ENCODE measurements at regions not wholly inside any gene's neighbourhood (a gene's known extent, or its start where the extent isn't known, plus 50 kb on each side); places are given as distances from the start of the nearest gene placed in this dataset.

DNA sequence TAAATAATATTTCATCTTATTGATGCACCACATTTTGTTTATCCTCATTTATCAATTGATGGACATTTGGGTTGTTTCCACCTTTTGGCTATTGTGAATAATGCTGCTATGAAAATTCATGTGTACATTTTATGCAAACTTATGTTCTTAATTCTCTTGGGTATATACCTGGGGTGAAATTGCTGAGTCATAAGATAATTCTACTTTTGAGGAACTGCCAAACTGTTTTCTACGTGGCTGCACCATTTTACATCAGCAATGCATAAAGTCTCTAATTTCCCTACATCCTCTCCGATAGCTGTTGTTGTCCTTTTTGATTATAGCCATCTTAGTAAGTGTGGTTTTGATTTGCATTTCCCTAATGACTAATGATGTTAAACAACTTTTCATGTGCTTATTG, 116.5 kb upstream of the DLX2 start:
- H3K79me2 ChIP-seq (ENCODE audit: insufficient read depth, low read length) = no peaks in the 10 kb centered on the region
- H3K27ac ChIP-seq (ENCODE audit: low read depth, low read length, poor library complexity, severe bottlenecking) = no peak overlapping the region
- no peaks in the 10 kb centered on the region for H4K20me1 ChIP-seq (ENCODE audit: insufficient read depth, low read length)
- H3K27me3 ChIP-seq (ENCODE audit: insufficient read depth, low read length) = no peaks in the 10 kb centered on the region
- no peaks in the 10 kb centered on the region for H3F3A ChIP-seq (ENCODE audit: insufficient read depth, low read length)
- no peak overlapping the region for H3K9ac ChIP-seq (ENCODE audit: low read length)
- H3K9me2 ChIP-seq (ENCODE audit: low read depth, low read length) = no peaks in the 10 kb centered on the region
- no peaks in the 10 kb centered on the region for H3K9me3 ChIP-seq (ENCODE audit: low read length)
- no peak overlapping the region for H3K4me2 ChIP-seq (ENCODE audit: low read length)
- H3K4me1 ChIP-seq (ENCODE audit: insufficient read depth, low read length, severe bottlenecking) = no peaks in the 10 kb centered on the region
- no peak for TF ChIP-seq EZH2 (IDR thresholded peaks at IDR 0.05; ENCODE audit: borderline replicate concordance, low read length)
- TF ChIP-seq, protein P1, sequence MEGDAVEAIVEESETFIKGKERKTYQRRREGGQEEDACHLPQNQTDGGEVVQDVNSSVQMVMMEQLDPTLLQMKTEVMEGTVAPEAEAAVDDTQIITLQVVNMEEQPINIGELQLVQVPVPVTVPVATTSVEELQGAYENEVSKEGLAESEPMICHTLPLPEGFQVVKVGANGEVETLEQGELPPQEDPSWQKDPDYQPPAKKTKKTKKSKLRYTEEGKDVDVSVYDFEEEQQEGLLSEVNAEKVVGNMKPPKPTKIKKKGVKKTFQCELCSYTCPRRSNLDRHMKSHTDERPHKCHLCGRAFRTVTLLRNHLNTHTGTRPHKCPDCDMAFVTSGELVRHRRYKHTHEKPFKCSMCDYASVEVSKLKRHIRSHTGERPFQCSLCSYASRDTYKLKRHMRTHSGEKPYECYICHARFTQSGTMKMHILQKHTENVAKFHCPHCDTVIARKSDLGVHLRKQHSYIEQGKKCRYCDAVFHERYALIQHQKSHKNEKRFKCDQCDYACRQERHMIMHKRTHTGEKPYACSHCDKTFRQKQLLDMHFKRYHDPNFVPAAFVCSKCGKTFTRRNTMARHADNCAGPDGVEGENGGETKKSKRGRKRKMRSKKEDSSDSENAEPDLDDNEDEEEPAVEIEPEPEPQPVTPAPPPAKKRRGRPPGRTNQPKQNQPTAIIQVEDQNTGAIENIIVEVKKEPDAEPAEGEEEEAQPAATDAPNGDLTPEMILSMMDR (IDR thresholded peaks at IDR 0.05; ENCODE audit: low read length) = no peak
- no peak overlapping the region for H3K4me3 ChIP-seq (ENCODE audit: low read depth, low read length, poor library complexity, severe bottlenecking)
- H3K36me3 ChIP-seq (ENCODE audit: insufficient read depth, low read length) = no peaks in the 10 kb centered on the region
- no peak overlapping the region for H2AFZ ChIP-seq (ENCODE audit: low read length)

DNA sequence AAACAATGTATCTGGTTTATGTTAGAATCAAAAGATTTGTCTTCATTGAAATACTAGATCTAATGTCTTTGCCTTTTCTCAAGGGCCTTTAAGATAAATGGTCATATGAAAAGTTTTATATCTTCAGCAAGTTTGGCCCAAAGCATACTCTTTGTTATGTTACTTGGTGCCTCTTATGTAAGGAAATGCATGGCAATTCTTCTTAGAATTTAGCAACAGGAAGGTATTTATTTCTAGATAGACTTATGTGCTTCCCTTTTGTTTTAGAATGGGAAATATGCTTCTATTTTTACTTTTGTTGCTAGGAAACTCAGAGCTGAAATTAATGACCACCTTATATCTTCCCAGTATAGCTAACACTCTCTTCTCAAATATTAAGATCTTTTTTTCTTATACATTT, 117.4 kb upstream of the DLX2 start:
- TF ChIP-seq EZH2 (IDR thresholded peaks at IDR 0.05; ENCODE audit: borderline replicate concordance, low read length) = no peak
- TF ChIP-seq, protein P1 (IDR thresholded peaks at IDR 0.05; ENCODE audit: low read length) = no peak
- Histone ChIP-seq H3K4me2 (ENCODE audit: low read length) (no peak overlapping the region), H3K27ac (ENCODE audit: low read depth, low read length, poor library complexity, severe bottlenecking) (no peak overlapping the region), H3K79me2 (ENCODE audit: insufficient read depth, low read length) (no peaks in the 10 kb centered on the region), H2AFZ (ENCODE audit: low read length) (no peak overlapping the region), H3F3A (ENCODE audit: insufficient read depth, low read length) (no peaks in the 10 kb centered on the region), H3K9ac (ENCODE audit: low read length) (no peak overlapping the region), H4K20me1 (ENCODE audit: insufficient read depth, low read length) (no peaks in the 10 kb centered on the region), H3K4me3 (ENCODE audit: low read depth, low read length, poor library complexity, severe bottlenecking) (no peak overlapping the region), H3K27me3 (ENCODE audit: insufficient read depth, low read length) (no peaks in the 10 kb centered on the region), H3K9me2 (ENCODE audit: low read depth, low read length) (no peaks in the 10 kb centered on the region), H3K36me3 (ENCODE audit: insufficient read depth, low read length) (no peaks in the 10 kb centered on the region), H3K9me3 (ENCODE audit: low read length) (no peaks in the 10 kb centered on the region), H3K4me1 (ENCODE audit: insufficient read depth, low read length, severe bottlenecking) (no peaks in the 10 kb centered on the region)

DNA sequence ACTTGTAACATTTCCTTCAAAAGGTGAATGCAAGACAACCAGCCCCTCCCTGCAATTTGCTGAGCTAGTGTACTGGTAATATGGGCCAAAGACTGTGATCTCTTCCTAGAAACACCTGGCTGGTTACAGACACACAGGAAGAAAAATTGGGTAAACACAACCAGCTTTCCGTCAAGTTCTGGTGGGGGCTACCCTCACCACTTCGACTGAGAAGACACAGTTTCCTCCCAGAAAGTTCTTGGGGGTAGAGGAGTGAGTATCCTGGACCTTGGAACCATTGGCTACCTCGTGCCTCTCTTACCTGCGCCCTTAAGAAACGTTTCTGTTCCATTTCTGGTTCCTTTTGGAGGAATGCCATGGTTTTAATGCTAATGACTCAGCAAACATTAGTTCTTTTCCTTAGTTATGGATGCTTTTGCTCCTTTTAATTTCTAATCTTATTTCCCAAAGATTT, 120.9 kb upstream of the DLX2 start:
- Histone ChIP-seq H3K36me3 (ENCODE audit: insufficient read depth, low read length) (no peaks in the 10 kb centered on the region), H3F3A (ENCODE audit: insufficient read depth, low read length) (no peaks in the 10 kb centered on the region), H3K27me3 (ENCODE audit: insufficient read depth, low read length) (no peaks in the 10 kb centered on the region), H3K9me3 (ENCODE audit: low read length) (no peaks in the 10 kb centered on the region), H3K27ac (ENCODE audit: low read depth, low read length, poor library complexity, severe bottlenecking) (no peak overlapping the region), H3K9ac (ENCODE audit: low read length) (no peak overlapping the region), H3K4me3 (ENCODE audit: low read depth, low read length, poor library complexity, severe bottlenecking) (no peak overlapping the region), H3K4me2 (ENCODE audit: low read length) (no peak overlapping the region), H3K9me2 (ENCODE audit: low read depth, low read length) (no peaks in the 10 kb centered on the region), H4K20me1 (ENCODE audit: insufficient read depth, low read length) (no peaks in the 10 kb centered on the region), H3K4me1 (ENCODE audit: insufficient read depth, low read length, severe bottlenecking) (no peaks in the 10 kb centered on the region), H2AFZ (ENCODE audit: low read length) (no peak overlapping the region), H3K79me2 (ENCODE audit: insufficient read depth, low read length) (no peaks in the 10 kb centered on the region)
- TF ChIP-seq, protein P1 (IDR thresholded peaks at IDR 0.05; ENCODE audit: low read length) = no peak
- TF ChIP-seq EZH2 (IDR thresholded peaks at IDR 0.05; ENCODE audit: borderline replicate concordance, low read length) = no peak

Data from OCI-LY1 (cell line).